HG03342 (cell line): ENCODE measurements at regions not wholly inside any gene's neighbourhood (a gene's known extent, or its start where the extent isn't known, plus 50 kb on each side); places are given as distances from the start of the nearest gene placed in this dataset.

Experiments
- ATAC-seq: cut with Tn5 transposase; IDR thresholded peaks from one replicate; pipeline ENCODE4 v1.9.1; 2021; ENCODE audit warnings: mild to moderate bottlenecking, moderate library complexity; ENCODE audit not compliant: unreplicated experiment

- ATAC-seq: no peak
These were observed 373.4 kb upstream of the IRX4 start for GRCh38 chr5:2255915-2256690.

GRCh38 chr5:2254880-2255750, 372.4 kb upstream of the IRX4 start:
- no peak for ATAC-seq

DNA sequence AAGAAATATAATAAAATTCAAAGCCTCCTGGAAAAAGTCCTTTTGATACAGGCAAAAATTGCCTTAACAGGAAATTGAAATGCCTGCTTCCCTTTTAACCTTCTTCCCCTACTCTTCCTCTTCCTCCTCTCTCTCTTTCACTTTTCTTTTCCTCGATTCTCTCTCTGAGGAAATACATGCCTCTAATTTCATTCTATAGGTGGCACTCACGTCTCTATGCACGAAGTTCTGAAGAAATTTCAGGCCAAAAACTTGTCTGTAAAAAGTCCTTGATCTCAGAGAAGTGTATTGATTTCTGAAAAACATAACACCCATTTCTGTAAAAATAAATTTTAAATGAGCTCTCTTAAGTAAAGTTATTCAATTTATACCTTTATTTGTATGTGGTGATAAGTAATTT, 371.7 kb upstream of the IRX4 start:
- no peak for ATAC-seq

DNA sequence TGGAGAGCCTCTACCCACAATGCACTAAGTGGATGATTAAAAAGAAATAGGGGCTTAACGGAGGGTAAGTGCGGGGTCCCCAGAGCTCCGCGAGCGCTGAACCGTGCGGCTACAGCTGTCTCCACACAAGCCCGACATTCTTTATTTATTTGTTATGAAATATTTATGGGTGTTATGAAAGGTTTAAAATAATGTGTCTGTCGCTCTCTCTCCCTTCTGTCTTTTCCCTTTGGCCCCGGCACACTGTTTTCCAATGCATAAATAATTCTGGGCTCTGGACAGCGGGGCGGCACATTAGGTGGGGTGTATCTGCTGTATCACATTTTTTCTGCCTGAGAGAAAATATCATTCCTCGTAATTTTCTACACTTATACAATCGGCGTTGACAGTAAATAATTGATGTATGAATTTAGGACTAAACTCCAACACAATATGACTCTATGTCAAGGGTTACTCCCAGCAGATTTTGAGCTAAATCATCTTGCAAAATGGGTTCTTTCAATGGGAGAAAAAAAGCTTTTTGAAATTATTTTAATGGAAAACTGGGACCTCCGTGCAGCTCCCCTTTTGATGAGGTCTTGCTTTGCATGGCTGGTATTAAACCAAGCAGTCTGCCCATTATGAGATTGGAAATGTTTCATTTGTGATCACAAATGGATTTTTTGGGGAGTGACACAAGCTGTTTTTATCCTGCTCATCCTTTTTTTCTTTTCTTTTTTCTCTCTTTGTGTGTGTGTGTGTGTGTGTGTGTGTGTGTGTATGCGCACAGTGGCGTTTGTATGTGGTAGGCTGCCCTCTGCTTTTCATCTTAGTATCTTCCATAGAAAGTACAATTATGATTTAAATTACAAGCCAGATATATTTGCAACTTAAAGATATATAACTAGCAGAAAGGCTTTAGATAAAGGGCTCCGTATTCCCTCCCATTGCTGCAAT, 370.6 kb upstream of the IRX4 start:
- no peak for ATAC-seq

DNA sequence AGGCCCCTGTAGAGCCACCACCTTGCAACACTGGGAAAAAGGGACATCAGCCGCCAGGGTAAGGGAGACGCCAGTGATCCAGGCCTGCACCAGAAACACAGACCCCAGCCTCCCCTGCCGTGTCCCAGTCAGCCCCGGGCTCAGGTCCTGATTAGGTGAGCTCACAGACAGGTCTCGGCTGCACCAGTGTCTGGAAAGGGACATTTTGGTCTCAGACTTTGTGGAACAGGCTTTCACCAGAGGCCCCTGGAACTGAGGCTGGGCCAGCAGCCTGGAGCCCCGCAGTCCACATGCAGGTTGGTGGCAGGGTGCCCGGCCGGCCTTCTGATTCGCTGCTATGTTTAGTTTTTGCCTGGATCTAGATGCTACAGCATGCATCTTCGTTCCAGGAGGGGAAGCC, 369.0 kb upstream of the IRX4 start:
- no peak for ATAC-seq

DNA sequence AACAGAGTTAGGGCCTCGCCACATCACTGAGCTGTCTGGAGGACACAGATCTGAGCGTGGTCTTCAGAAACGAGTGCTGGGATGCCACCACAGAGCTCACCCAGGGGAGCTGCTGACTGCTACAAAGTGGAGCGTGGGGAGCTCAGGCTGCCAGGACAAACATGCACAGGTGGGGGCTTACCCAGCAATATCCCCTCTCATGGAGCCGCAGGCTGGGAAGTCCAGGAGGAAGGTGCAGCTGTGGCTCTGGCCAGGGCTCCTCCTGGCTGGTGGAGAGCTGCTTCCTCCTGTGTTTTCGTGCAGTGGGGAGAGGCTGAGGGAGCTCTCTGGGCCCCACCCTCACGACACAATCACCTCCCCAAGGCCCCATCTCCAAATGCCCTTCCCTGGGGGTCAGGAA, 368.6 kb upstream of the IRX4 start:
- no peak for ATAC-seq

GRCh38 chr5:2250365-2250950, 367.7 kb upstream of the IRX4 start:
- no peak for ATAC-seq

DNA sequence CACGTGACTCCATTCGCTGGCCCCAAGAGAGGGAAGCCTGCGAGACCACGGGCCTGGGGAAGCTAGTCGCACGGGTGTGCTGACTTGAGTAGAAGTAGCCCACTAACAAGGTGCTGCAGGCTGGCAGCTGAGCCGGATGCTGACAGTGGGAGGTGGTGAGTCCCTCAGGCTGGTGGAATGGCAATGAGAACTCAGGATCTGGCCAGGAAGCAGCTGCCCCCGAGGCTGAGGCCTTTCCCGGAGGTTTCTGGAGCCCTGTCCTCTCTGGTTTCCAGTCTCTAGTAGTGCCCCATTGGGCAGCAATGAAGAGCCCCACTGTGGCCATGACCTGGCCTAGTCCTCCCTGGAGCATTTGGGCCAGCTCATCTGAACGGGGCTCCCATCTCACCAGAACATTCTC, 366.7 kb upstream of the IRX4 start:
- ATAC-seq: no peak

DNA sequence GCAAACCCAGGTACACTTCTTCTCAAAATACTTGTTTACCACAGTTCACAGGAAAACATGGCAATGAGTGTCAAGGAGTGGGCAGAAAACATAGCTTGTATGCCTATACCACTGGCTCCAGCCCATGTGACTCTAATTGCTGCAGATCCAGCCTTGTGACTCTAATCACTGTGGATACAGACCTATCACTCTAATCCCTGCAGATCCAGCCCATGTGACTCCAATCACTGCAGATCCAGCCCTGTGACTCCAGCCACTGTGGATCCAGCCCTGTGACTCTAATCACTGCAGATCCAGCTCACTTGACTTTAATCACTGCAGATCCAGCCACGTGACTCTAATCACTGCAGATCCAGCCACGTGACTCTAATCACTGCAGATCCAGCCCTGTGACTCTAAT, 366.3 kb upstream of the IRX4 start:
- ATAC-seq: no peak

GRCh38 chr5:2242539-2242938, 359.8 kb upstream of the IRX4 start:
- ATAC-seq: no peak

DNA sequence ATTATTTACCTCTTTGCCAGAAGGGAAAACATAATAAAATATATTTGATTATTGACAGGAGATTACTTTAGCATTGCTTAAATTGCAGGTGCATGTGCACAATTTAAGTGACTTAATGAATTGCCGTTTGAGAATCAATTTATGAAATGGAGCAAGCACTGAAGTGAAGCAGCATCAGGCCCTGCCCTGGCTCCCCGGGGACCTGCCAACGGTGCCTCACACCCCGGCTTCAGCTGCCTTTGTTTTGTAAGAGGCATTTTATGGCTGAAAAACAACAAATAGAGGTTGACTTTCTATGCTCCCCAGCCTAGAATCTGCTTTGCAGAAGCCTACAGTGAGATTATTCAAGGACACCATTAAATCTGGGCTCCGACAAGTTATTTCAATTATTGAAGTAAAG, 359.1 kb upstream of the IRX4 start:
- no peak for ATAC-seq

DNA sequence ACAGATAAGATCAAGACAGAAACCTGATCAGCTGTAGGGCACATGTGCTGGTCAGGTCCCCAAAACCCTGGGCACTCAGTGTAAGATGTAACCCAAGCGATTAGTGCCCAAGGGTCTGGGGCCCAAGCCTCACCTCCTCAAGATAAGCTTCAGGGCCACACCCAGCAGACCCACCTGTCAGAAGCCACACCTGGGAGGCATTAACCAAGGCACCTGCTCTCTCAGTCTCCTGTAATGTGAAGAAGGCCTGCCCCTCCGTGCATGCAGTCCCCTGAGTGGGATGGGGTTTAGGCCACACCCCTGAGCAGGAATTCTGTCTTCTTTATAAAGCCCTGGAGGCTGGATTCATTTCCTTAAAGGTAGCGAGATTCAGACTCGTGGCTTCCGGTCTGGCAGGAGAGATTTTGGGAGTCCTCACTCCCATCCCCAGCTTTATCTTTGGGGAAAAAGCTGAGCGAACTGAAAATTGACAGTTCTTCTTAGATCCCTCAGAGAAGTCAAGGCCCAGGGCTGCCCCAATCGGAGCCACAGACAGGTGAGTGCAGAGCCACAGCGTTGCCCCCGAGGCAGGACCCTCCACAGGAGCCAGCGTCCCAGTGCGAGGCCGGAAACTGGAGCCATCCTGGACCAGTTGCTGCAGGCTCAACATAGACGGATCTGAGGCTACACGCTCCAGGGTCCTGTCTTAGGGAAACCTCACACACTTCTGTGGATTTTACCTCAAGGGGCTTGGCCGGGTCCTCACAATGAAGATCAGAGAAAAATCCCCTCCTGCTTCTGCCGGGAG, 357.6 kb upstream of the IRX4 start:
- ATAC-seq: no peak

- ATAC-seq: no peak
These were observed 356.6 kb upstream of the IRX4 start for GRCh38 chr5:2239201-2239910.

DNA sequence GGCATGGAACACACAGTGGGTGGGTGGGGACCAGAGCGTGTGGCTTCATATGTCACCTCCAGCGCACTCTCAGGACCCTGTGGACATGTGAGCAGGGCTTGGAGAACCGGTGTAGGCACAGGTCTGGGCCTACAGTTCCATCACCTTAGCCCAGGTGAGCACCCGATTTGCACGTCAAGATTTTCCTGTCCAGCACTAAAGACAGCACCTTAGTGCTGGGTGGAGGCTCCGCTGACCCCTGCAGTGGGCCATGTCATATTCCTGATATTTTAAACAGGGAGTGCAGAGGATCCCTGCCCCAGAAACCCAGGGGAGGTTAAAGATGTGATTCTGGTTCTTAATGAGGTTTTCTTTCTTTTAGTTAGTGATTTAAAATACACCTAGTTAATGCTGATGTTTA, 356.0 kb upstream of the IRX4 start:
- no peak for ATAC-seq

GRCh38 chr5:2227433-2227832, 344.7 kb upstream of the IRX4 start:
- ATAC-seq: no peak

DNA sequence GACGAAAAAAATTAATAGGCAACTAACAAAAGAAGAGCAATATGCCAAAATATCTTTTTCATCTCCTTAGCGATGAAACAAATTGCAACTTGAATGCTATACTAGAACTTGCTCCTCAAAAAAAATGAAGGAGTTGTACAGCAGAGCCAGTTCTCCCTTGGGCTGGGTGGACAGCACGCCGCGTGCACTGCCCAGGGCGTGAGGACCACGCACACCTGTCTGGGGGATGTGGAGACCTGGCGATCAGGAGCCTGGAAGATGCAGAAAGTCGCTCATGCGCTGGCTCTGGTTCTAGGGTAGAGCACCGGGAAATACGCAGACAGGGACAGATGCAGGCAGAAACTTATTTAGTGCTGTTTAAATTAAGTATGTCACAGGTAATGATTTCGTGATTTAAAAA, 342.0 kb upstream of the IRX4 start:
- no peak for ATAC-seq

DNA sequence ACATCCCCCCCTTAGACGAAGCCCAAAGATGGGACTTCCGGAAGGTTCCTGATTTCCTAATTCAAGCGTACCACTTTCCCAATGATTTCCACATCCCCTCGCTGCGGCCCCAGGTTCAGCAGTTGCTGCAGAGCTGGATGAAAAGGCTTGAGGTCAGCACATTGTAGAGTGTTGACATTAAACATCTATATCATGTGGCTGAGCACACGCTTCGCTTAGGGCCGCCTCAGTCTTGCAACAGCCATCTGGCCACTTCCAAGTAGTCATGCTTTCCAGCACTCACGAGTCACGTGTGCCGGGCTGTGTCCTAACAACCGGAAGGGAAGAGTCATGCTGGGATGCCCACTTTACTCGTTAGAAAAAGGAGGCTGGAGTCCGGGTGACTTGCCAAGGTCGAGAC, 340.6 kb upstream of the IRX4 start:
- no peak for ATAC-seq

GRCh38 chr5:2222246-2222992, 339.7 kb upstream of the IRX4 start:
- no peak for ATAC-seq

DNA sequence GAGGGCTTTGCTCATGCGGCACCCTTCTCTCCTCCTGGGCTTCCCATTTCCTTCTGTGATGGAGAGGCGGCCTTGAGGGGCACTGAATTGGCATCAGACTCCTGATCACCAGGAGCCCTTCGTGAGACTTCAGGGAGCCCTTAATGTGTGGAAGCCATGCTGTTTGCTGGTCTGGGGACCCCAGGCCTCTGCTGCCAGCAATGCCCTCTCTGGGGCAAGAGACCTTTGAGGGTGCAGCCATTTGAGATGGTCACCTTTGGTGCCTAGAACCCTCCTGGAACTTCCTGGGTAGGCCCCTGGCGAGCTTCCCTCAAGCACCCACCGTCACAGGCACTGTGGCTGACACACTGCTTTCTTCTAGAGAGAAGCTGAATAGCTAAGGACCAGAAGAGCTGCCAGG, 338.7 kb upstream of the IRX4 start:
- ATAC-seq: no peak
